K562 (cell line): ENCODE measurements at regions not wholly inside any gene's neighbourhood (a gene's known extent, or its start where the extent isn't known, plus 50 kb on each side); places are given as distances from the start of the nearest gene placed in this dataset.

Experiments used
- ATAC-seq: fragments of 200-7000 bp; cut with Tn5 transposase; 3 replicates; pipeline ENCODE4 v1.9.1; 2020; ENCODE audit warnings: moderate library complexity
- BruUV-seq: library from RNA; stranded (reverse); fragments of 400-500 nt; replicated peaks from 2 replicates; lab custom pipeline; 2021; lab: Mats Ljungman, UMichigan
- CTCF ChIA-PET: fragments of 300-600 bp; formaldehyde crosslinking; extraction: SDS; loops from one replicate; lab custom pipeline; 2021; ENCODE audit warnings: low intra/inter-chr PET ratio; lab: Yijun Ruan, JAX
- POLR2A ChIA-PET: fragments of 300-600, 350-650 bp; sonication (Branson Sonifier 250); formaldehyde crosslinking; extraction: SDS; loops from one replicate; lab custom pipeline; 2021; ENCODE audit warnings: antibody characterized with exemption, inconsistent platforms; lab: Yijun Ruan, JAX
- DNase-seq, 4 experiments: peaks; one replicate each; pipeline versions ENCODE4 v3.0.0 to v3.0.0-alpha.2; 2011 to 2018; ENCODE audit warnings: low spot score in 3 of 4, mixed read lengths in 3 of 4; ENCODE audit errors: extremely low read depth in 1 of 4
- FAIRE-seq: peaks from 2 replicates; lab custom pipeline; 2011; peaks lifted over from hg19 to GRCh38; lab: Jason Lieb, UNC
- H2AFZ ChIP-seq: 2 replicates; pipeline ENCODE4 v1.6.0; 2011; ENCODE audit warnings: low read depth, low read length, control low read depth, inconsistent platforms
- H3K27ac ChIP-seq: fragments of 200-600 bp; 3 replicates; pipeline ENCODE4 v1.8.0; 2011; ENCODE audit warnings: low read depth, mild to moderate bottlenecking, control low read depth, inconsistent platforms, low read length, moderate library complexity, mixed read lengths; ENCODE audit errors: extremely low read depth
- H3K27me3 ChIP-seq, 2 experiments: fragments of 300-600 bp in 1 of 2; 2 replicates in 1 of 2; 3 replicates in 1 of 2; pipeline versions ENCODE4 v1.6.0 to v1.8.0; 2011; ENCODE audit warnings: inconsistent platforms in 2 of 2, low read length in 2 of 2, mild to moderate bottlenecking in 1 of 2, mixed read lengths in 1 of 2, moderate library complexity in 1 of 2; ENCODE audit not compliant: control insufficient read depth in 2 of 2, insufficient read depth in 2 of 2
- H3K36me3 ChIP-seq: fragments of 300-600 bp; 3 replicates; pipeline ENCODE4 v1.8.0; 2011; ENCODE audit warnings: mild to moderate bottlenecking, low read length, inconsistent platforms; ENCODE audit not compliant: control insufficient read depth, insufficient read depth
- H3K4me1 ChIP-seq, 2 experiments: fragments of 200-600 bp in 1 of 2; replicated peaks in 1 of 2; 2 replicates in 1 of 2; 3 replicates in 1 of 2; pipeline versions ENCODE4 v1.5.1 to v1.8.0; 2011; ENCODE audit warnings: inconsistent platforms in 2 of 2, low read length in 2 of 2, mild to moderate bottlenecking in 1 of 2, mixed read lengths in 1 of 2, moderate library complexity in 1 of 2; ENCODE audit not compliant: control insufficient read depth in 2 of 2, insufficient read depth in 2 of 2
- H3K4me2 ChIP-seq: 2 replicates; pipeline ENCODE4 v1.6.1; 2011; ENCODE audit warnings: low read length, control low read depth, inconsistent platforms, mixed read lengths; ENCODE audit not compliant: insufficient read depth
- H3K4me3 ChIP-seq: fragments of 200-600 bp; sonication (generic), shearing (Covaris generic); 2 replicates; pipeline ENCODE4 v1.5.1; 2016; ENCODE audit warnings: control low read depth, inconsistent platforms
- H3K79me2 ChIP-seq: fragments of 200-600 bp; 3 replicates; pipeline ENCODE4 v1.8.0; 2011; ENCODE audit warnings: low read length, inconsistent platforms; ENCODE audit not compliant: control insufficient read depth, insufficient read depth
- H3K9ac ChIP-seq, 2 experiments: 2 replicates each; pipeline versions ENCODE4 v1.6.0 to v1.6.1; 2011; ENCODE audit warnings: low read depth in 2 of 2, low read length in 2 of 2, control low read depth in 1 of 2, inconsistent platforms in 1 of 2, mild to moderate bottlenecking in 1 of 2, mixed read lengths in 1 of 2; ENCODE audit not compliant: insufficient read depth in 1 of 2
- H3K9me1 ChIP-seq: one replicate; pipeline ENCODE4 v1.6.0; 2011; ENCODE audit warnings: inconsistent platforms, mild to moderate bottlenecking, low read length, moderate library complexity; ENCODE audit not compliant: control insufficient read depth, insufficient read depth
- H3K9me3 ChIP-seq: replicated peaks from 2 replicates; pipeline ENCODE4 v1.5.1; 2011; ENCODE audit warnings: low read depth, low read length, inconsistent platforms; ENCODE audit not compliant: control insufficient read depth, insufficient read depth
- H4K20me1 ChIP-seq: replicated peaks from 2 replicates; pipeline ENCODE4 v1.6.1; 2011; ENCODE audit warnings: low read length, inconsistent platforms, mixed read lengths; ENCODE audit not compliant: control insufficient read depth, insufficient read depth
- CXXC5 ChIP-seq: fragments of 250-450 bp; sonication (Bioruptor Pico); IDR thresholded peaks from 2 replicates; pipeline ENCODE4 v1.8.0; 2022; ENCODE audit warnings: inconsistent platforms, mild to moderate bottlenecking, moderate library complexity
- EP300 ChIP-seq: IDR thresholded peaks from 2 replicates; pipeline ENCODE4 v1.6.1; 2012; ENCODE audit warnings: low read length, improper control_type of control experiment
- EZH2 ChIP-seq: IDR thresholded peaks from 2 replicates; pipeline ENCODE4 v1.6.1; 2012; ENCODE audit warnings: low read depth, mild to moderate bottlenecking, inconsistent platforms, low read length, borderline replicate concordance
- MTA2 ChIP-seq: fragments of 450-650 bp; IDR thresholded peaks from 2 replicates; pipeline ENCODE4 v1.6.1; 2016; ENCODE audit warnings: low read depth
- NONO ChIP-seq, 2 experiments: fragments of 200-400 bp in 1 of 2; fragments of 450-650 bp in 1 of 2; formaldehyde crosslinking in 1 of 2; IDR thresholded peaks; 2 replicates each; pipeline ENCODE4 v1.6.1; 2017; ENCODE audit warnings: low read depth in 2 of 2, mild to moderate bottlenecking in 2 of 2, moderate library complexity in 2 of 2, low read length in 1 of 2
- NR2C1 ChIP-seq, 2 experiments: fragments of 450-650 bp; IDR thresholded peaks; 2 replicates each; pipeline ENCODE4 v1.6.1; 2017; ENCODE audit warnings: mild to moderate bottlenecking in 2 of 2, antibody characterized with exemption in 1 of 2, inconsistent platforms in 1 of 2, missing compliant biosample characterization in 1 of 2, missing genetic modification characterization in 1 of 2
- PHB2 ChIP-seq: fragments of 450-650 bp; IDR thresholded peaks from 2 replicates; pipeline ENCODE4 v1.6.1; 2017; ENCODE audit warnings: low read depth
- POLR2AphosphoS5 ChIP-seq: IDR thresholded peaks from 2 replicates; pipeline ENCODE4 v1.6.1; 2011; ENCODE audit warnings: mild to moderate bottlenecking, low read depth, low read length, moderate library complexity; ENCODE audit not compliant: control insufficient read depth, insufficient read depth
- PTTG1 ChIP-seq: fragments of 450-650 bp; IDR thresholded peaks from 2 replicates; pipeline ENCODE4 v1.6.1; 2016; ENCODE audit warnings: low read depth, mild to moderate bottlenecking, missing genetic modification characterization, missing compliant biosample characterization
- RCOR1 ChIP-seq, 2 experiments: IDR thresholded peaks; 2 replicates each; pipeline ENCODE4 v1.6.1; 2012; ENCODE audit warnings: low read depth in 2 of 2, low read length in 2 of 2, borderline replicate concordance in 1 of 2, improper control_type of control experiment in 1 of 2
- SPI1 ChIP-seq: IDR thresholded peaks from 2 replicates; pipeline ENCODE4 v1.6.1; 2011; ENCODE audit warnings: low read depth, low read length, control low read depth, borderline replicate concordance
- TEAD4 ChIP-seq, 2 experiments: sonication (generic) in 1 of 2; formaldehyde crosslinking in 1 of 2; IDR thresholded peaks; 2 replicates each; pipeline versions ENCODE4 v1.6.1 to v1.8.0; 2012 to 2022; ENCODE audit warnings: borderline replicate concordance in 1 of 2, inconsistent platforms in 1 of 2, low read length in 1 of 2, mild to moderate bottlenecking in 1 of 2, missing genetic modification reagents in 1 of 2
- ZNF76 ChIP-seq: fragments of 250-450 bp; sonication (Bioruptor Pico); IDR thresholded peaks from 2 replicates; pipeline ENCODE4 v1.4.0; 2020; ENCODE audit warnings: mild to moderate bottlenecking, moderate library complexity, borderline replicate concordance
- ZNF766 ChIP-seq: fragments of 200-800 bp; sonication (Bioruptor generic); conservative IDR thresholded peaks from 2 replicates; pipeline ENCODE4 v1.6.1; 2016; ENCODE audit warnings: missing genetic modification characterization, missing compliant biosample characterization
- WGBS: fragments of 100-300 bp; shearing (Covaris generic); methylation state at CpG from one replicate; pipeline ENCODE4 v1.1.6; 2016; ENCODE audit warnings: low coverage, mixed read lengths; ENCODE audit not compliant: insufficient coverage; ENCODE audit errors: missing lambda C conversion rate; 5-methylcytosine and 5-hydroxymethylcytosine counted together
- in situ Hi-C: fragments of 300-500 bp; cut with MboI; formaldehyde crosslinking; loops from 4 replicates; pipeline ENCODE4 v1.15.0; 2018; ENCODE audit warnings: inconsistent platforms, mixed read lengths
- intact Hi-C: fragments of 100-400 bp; cut with micrococcal nuclease; formaldehyde crosslinking; loops from 2 replicates; pipeline ENCODE4 v1.14.2; 2022
- TF ChIP-seq, protein P1 (sequence below): sonication (generic); formaldehyde crosslinking; IDR thresholded peaks from 2 replicates; pipeline ENCODE4 v1.8.0; 2022; ENCODE audit warnings: mild to moderate bottlenecking, missing genetic modification reagents

DNA sequence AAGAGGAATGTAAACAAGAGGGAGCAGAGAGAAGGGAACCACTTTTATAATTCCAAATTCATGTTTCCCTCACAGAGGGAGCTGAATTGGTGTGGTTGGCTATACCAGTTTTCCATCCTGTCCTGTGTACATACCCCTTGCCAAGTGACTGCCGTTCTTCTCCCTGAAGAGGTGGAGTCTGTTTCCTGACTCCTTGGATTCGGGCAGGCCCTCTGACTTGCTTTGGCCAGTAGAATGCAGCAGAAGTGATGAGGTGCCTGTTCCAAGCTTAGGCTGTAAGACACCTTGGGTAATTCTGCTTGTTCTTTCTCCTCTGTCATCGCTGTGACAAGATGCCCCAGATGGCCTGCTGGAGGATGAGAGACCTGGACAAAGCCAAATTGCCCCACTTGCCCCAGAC lies 124.7 kb downstream of the UCHL1 start:
- no peak overlapping the region for H3K4me2 ChIP-seq
- DNase-seq (no peak), ATAC-seq (no peak), FAIRE-seq (no peak)
- intact Hi-C loops, result no loop called here
- POLR2A ChIA-PET, result interaction anchor here (0.6 kb wide), 1 partner anchor 15 kb away, joined by 3 read pairs; no protein-coding TSS in a partner anchor
- no peak overlapping the region for H3K27ac ChIP-seq
- in situ Hi-C loops, result no loop called here
- WGBS, result 0% methylated on average over 3 of the region's 3 CpGs
- H3K9me3 ChIP-seq, result no peaks in the 10 kb centered on the region
- H3K27me3 ChIP-seq, result no peaks in the 10 kb centered on the region
- CTCF ChIA-PET, result no interaction called here
- H3K36me3 ChIP-seq, result no peaks in the 10 kb centered on the region
- H3K4me3 ChIP-seq, result no peak overlapping the region
- no peaks in the 10 kb centered on the region for H3K9me1 ChIP-seq
- no peaks in the 10 kb centered on the region; a peak in 1 of 5 replicates for H3K4me1 ChIP-seq
- no peak for TF ChIP-seq CXXC5 (CRISPR knock-in tag)
- no peak overlapping the region for H3K9ac ChIP-seq
- H3K79me2 ChIP-seq, result no peaks in the 10 kb centered on the region
- BruUV-seq, result no TSS peak
- H2AFZ ChIP-seq, result no peak overlapping the region
- no peaks in the 10 kb centered on the region for H4K20me1 ChIP-seq

DNA sequence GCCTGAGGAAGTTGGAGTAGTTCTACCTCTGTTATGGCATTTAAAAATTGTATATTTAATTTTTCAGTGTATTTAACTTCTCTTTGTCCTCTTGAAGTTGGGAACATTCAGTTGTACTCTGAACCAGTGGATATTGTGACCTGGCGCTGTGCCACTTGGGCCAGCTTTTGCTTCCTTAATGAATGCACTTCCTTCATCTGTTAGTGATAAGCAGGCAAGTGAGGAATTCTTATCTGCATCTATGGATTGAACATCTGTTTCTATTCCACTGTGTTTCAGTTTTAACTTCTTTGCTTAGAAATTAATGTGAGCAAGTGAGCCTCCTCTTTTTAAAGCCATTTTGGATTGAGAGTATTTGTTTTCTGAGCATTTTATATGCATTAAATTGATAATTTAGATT lies 128.3 kb downstream of the UCHL1 start:
- CTCF ChIA-PET, result no interaction called here
- no peaks in the 10 kb centered on the region for H3K79me2 ChIP-seq
- intact Hi-C loops, result no loop called here
- H3K9ac ChIP-seq, result no peak overlapping the region
- no peak overlapping the region for H3K4me2 ChIP-seq
- no peaks in the 10 kb centered on the region for H3K9me1 ChIP-seq
- no peaks in the 10 kb centered on the region for H3K36me3 ChIP-seq
- POLR2A ChIA-PET, result no interaction called here
- no peak overlapping the region for H2AFZ ChIP-seq
- no peaks in the 10 kb centered on the region for H3K9me3 ChIP-seq
- DNase-seq (peak; percentile 8 to 40 (median 24)), FAIRE-seq (peak; percentile 55), ATAC-seq (no peak)
- H3K27me3 ChIP-seq, result no peaks in the 10 kb centered on the region
- no peak overlapping the region for H3K27ac ChIP-seq
- no TSS peak for BruUV-seq
- no peaks in the 10 kb centered on the region for H4K20me1 ChIP-seq
- in situ Hi-C loops, result no loop called here
- WGBS, result 0% methylated on average over 1 of the region's 1 CpG
- H3K4me1 ChIP-seq, result no peaks in the 10 kb centered on the region; a peak in 1 of 5 replicates
- no peak overlapping the region for H3K4me3 ChIP-seq
- no peak for TF ChIP-seq ZNF76 (CRISPR knock-in tag)
- 0 out of 2 replicates have a peak, but pooled peaks have one; percentile 34 for TF ChIP-seq ZNF766 (CRISPR knock-in tag)
- TF ChIP-seq, protein P1, sequence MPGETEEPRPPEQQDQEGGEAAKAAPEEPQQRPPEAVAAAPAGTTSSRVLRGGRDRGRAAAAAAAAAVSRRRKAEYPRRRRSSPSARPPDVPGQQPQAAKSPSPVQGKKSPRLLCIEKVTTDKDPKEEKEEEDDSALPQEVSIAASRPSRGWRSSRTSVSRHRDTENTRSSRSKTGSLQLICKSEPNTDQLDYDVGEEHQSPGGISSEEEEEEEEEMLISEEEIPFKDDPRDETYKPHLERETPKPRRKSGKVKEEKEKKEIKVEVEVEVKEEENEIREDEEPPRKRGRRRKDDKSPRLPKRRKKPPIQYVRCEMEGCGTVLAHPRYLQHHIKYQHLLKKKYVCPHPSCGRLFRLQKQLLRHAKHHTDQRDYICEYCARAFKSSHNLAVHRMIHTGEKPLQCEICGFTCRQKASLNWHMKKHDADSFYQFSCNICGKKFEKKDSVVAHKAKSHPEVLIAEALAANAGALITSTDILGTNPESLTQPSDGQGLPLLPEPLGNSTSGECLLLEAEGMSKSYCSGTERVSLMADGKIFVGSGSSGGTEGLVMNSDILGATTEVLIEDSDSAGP (CRISPR knock-in tag), result no peak
- TF ChIP-seq EP300, result peak; percentile 43; the same call in 1 of the 2 replicates
- TF ChIP-seq PHB2, result no peak
- no peak for TF ChIP-seq NR2C1 (IDR thresholded peaks at IDR 0.05)
- no peak for TF ChIP-seq NR2C1 (tag; IDR thresholded peaks at IDR 0.05)
- peak in 1 of 2 experiments; percentile 26; a peak in 1 of 4 replicates for TF ChIP-seq RCOR1 (IDR thresholded peaks at IDR 0.05; ENCODE audit: borderline replicate concordance in 1 of 2, low read depth in 2 of 2, low read length in 2 of 2)
- peak; percentile 77 for TF ChIP-seq MTA2
- peak; percentile 10; the same call in 1 of the 2 replicates for TF ChIP-seq SPI1
- no peak for TF ChIP-seq POLR2AphosphoS5
- no peak for TF ChIP-seq PTTG1 (tag)
- TF ChIP-seq EZH2, result no peak
- TF ChIP-seq TEAD4 (IDR thresholded peaks at IDR 0.05; ENCODE audit: low read length), result peak; percentile 89
- no peak for TF ChIP-seq TEAD4 (CRISPR knock-in tag; IDR thresholded peaks at IDR 0.05; ENCODE audit: borderline replicate concordance)
- TF ChIP-seq NONO (IDR thresholded peaks at IDR 0.05; ENCODE audit: low read depth in 2 of 2, low read length in 1 of 2), result no peak
